Type B pancreatic cell (in vitro differentiated cells): ENCODE measurements at regions not wholly inside any gene's neighbourhood (a gene's known extent, or its start where the extent isn't known, plus 50 kb on each side); places are given as distances from the start of the nearest gene placed in this dataset.
"Not testable (repeated sequence)": the region's sequence is repeated elsewhere in the genome, so short reads cannot be mapped to it uniquely, and the experiment has no call there.

ENCODE experiments used
- DNase-seq: peaks from one replicate; pipeline ENCODE4 v3.0.0; 2021; ENCODE audit warnings: mixed read lengths; ENCODE audit not compliant: unreplicated experiment; ENCODE audit errors: extremely low spot score
- H3K27ac Mint-ChIP-seq: 2 replicates; pipeline ENCODE4 v1.8.0; 2021; ENCODE audit warnings: mild to moderate bottlenecking, mixed read lengths
- H3K27me3 Mint-ChIP-seq: 2 replicates; pipeline ENCODE4 v1.8.0; 2021; ENCODE audit warnings: mixed read lengths
- H3K36me3 Mint-ChIP-seq: 2 replicates; pipeline ENCODE4 v1.8.0; 2021; ENCODE audit warnings: mixed read lengths
- H3K4me1 Mint-ChIP-seq: one replicate; pipeline ENCODE4 v1.8.0; 2021; ENCODE audit warnings: mixed read lengths; ENCODE audit not compliant: unreplicated experiment
- H3K4me3 Mint-ChIP-seq: 2 replicates; pipeline ENCODE4 v1.8.0; 2021; ENCODE audit warnings: mild to moderate bottlenecking, mixed read lengths
- H3K9me3 Mint-ChIP-seq: 2 replicates; pipeline ENCODE4 v1.8.0; 2021; ENCODE audit warnings: mixed read lengths
- CTCF ChIP-seq: fragments of 200-600 bp; sonication (generic); conservative IDR thresholded peaks from 2 replicates; pipeline ENCODE4 v1.5.0; 2021; ENCODE audit warnings: antibody characterized with exemption, mild to moderate bottlenecking

- Mint-ChIP-seq H3K27me3 (no peaks in the 10 kb centered on the region), H3K4me3 (no peak overlapping the region), H3K4me1 (no peaks in the 10 kb centered on the region), H3K9me3 (no peaks in the 10 kb centered on the region), H3K36me3 (no peaks in the 10 kb centered on the region), H3K27ac (no peak overlapping the region)
- no peak for DNase-seq
- TF ChIP-seq CTCF: no peak
These were observed 135.8 kb upstream of the NDST3 start for GRCh38 chr4:117898496-117898895.

GRCh38 chr4:117900832-117901231, 133.5 kb upstream of the NDST3 start:
- H3K36me3 Mint-ChIP-seq: no peaks in the 10 kb centered on the region
- H3K27me3 Mint-ChIP-seq: no peaks in the 10 kb centered on the region
- H3K9me3 Mint-ChIP-seq: no peaks in the 10 kb centered on the region
- H3K27ac Mint-ChIP-seq: no peak overlapping the region
- H3K4me3 Mint-ChIP-seq: no peak overlapping the region
- DNase-seq: no peak
- no peak for TF ChIP-seq CTCF
- H3K4me1 Mint-ChIP-seq: no peaks in the 10 kb centered on the region

- H3K27ac Mint-ChIP-seq: no peak overlapping the region
- no peak overlapping the region for H3K4me3 Mint-ChIP-seq
- H3K9me3 Mint-ChIP-seq: no peaks in the 10 kb centered on the region
- DNase-seq: no peak
- H3K27me3 Mint-ChIP-seq: no peaks in the 10 kb centered on the region
- no peaks in the 10 kb centered on the region for H3K36me3 Mint-ChIP-seq
- no peak for TF ChIP-seq CTCF
- no peaks in the 10 kb centered on the region for H3K4me1 Mint-ChIP-seq
These were observed 126.6 kb upstream of the NDST3 start for GRCh38 chr4:117907646-117908045.

GRCh38 chr4:117908306-117909207, 125.7 kb upstream of the NDST3 start:
- no peaks in the 10 kb centered on the region for H3K36me3 Mint-ChIP-seq
- no peaks in the 10 kb centered on the region for H3K9me3 Mint-ChIP-seq
- TF ChIP-seq CTCF: no peak
- H3K4me3 Mint-ChIP-seq: no peak overlapping the region
- no peaks in the 10 kb centered on the region for H3K4me1 Mint-ChIP-seq
- no peak for DNase-seq
- no peaks in the 10 kb centered on the region for H3K27me3 Mint-ChIP-seq
- no peak overlapping the region for H3K27ac Mint-ChIP-seq

- no peak for DNase-seq
These were observed 117.6 kb upstream of the NDST3 start for GRCh38 chr4:117916728-117917127.

GRCh38 chr4:117922311-117922710, 112.0 kb upstream of the NDST3 start:
- not testable (repeated sequence) for DNase-seq, H3K36me3 Mint-ChIP-seq, H3K9me3 Mint-ChIP-seq, H3K27me3 Mint-ChIP-seq, H3K4me1 Mint-ChIP-seq, H3K27ac Mint-ChIP-seq, H3K4me3 Mint-ChIP-seq

More at GRCh38 chr4:117916728-117917127, 117.6 kb upstream of the NDST3 start:
- TF ChIP-seq CTCF: no peak
- Mint-ChIP-seq H3K27me3 (no peaks in the 10 kb centered on the region), H3K27ac (no peak overlapping the region), H3K36me3 (no peaks in the 10 kb centered on the region), H3K4me3 (no peak overlapping the region), H3K4me1 (no peaks in the 10 kb centered on the region), H3K9me3 (peaks cover 3% of the 10 kb centered on the region)

- not testable (repeated sequence) for H3K9me3 Mint-ChIP-seq, H3K4me3 Mint-ChIP-seq, H3K27ac Mint-ChIP-seq, H3K27me3 Mint-ChIP-seq, H3K4me1 Mint-ChIP-seq, H3K36me3 Mint-ChIP-seq, DNase-seq
These were observed 106.5 kb upstream of the NDST3 start for GRCh38 chr4:117927823-117928222.
